HG03045 (cell line): ENCODE measurements at regions not wholly inside any gene's neighbourhood (a gene's known extent, or its start where the extent isn't known, plus 50 kb on each side); places are given as distances from the start of the nearest gene placed in this dataset.
"Not testable (repeated sequence)": the region's sequence is repeated elsewhere in the genome, so short reads cannot be mapped to it uniquely, and the experiment has no call there.

Experiments used
- ATAC-seq: cut with Tn5 transposase; IDR thresholded peaks from one replicate; pipeline ENCODE4 v1.9.1; 2021; ENCODE audit warnings: mild to moderate bottlenecking, moderate library complexity; ENCODE audit not compliant: unreplicated experiment

GRCh38 chr9:82820186-82820585, 242.8 kb downstream of the RASEF start:
- ATAC-seq: no peak

- ATAC-seq: no peak
Observed at GRCh38 chr9:82829818-82830217, 233.1 kb downstream of the RASEF start.

- no peak for ATAC-seq
Observed at GRCh38 chr9:82865524-82865923, 197.4 kb downstream of the RASEF start.

GRCh38 chr9:82880336-82881050, 182.4 kb downstream of the RASEF start:
- no peak for ATAC-seq

GRCh38 chr9:82882138-82882537, 180.8 kb downstream of the RASEF start:
- ATAC-seq: no peak

GRCh38 chr9:82882748-82883147, 180.2 kb downstream of the RASEF start:
- ATAC-seq: no peak

- ATAC-seq: no peak
Observed at GRCh38 chr9:82883436-82883835, 179.5 kb downstream of the RASEF start.

- ATAC-seq: not testable (repeated sequence)
Observed at GRCh38 chr9:82883974-82884373, 179.0 kb downstream of the RASEF start.

- no peak for ATAC-seq
Observed at GRCh38 chr9:82890401-82890800, 172.5 kb downstream of the RASEF start.

GRCh38 chr9:82890865-82891264, 172.1 kb downstream of the RASEF start:
- no peak for ATAC-seq

GRCh38 chr9:82891321-82891720, 171.6 kb downstream of the RASEF start:
- ATAC-seq: no peak

- no peak for ATAC-seq
Observed at GRCh38 chr9:82893549-82893948, 169.4 kb downstream of the RASEF start.

GRCh38 chr9:82894548-82894947, 168.4 kb downstream of the RASEF start:
- no peak for ATAC-seq

- ATAC-seq: no peak
Observed at GRCh38 chr9:82894961-82895821, 167.8 kb downstream of the RASEF start.

GRCh38 chr9:82895822-82896110, 167.2 kb downstream of the RASEF start:
- no peak for ATAC-seq

GRCh38 chr9:82903503-82903902, 159.4 kb downstream of the RASEF start:
- ATAC-seq: no peak

GRCh38 chr9:82911996-82912395, 150.9 kb downstream of the RASEF start:
- no peak for ATAC-seq

- no peak for ATAC-seq
Observed at GRCh38 chr9:82912645-82913044, 150.3 kb downstream of the RASEF start.

- ATAC-seq: not testable (repeated sequence)
Observed at GRCh38 chr9:82916238-82916637, 146.7 kb downstream of the RASEF start.

- no peak for ATAC-seq
Observed at GRCh38 chr9:82920154-82920553, 142.8 kb downstream of the RASEF start.

- ATAC-seq: no peak
Observed at GRCh38 chr9:82922686-82923085, 140.3 kb downstream of the RASEF start.
